Sigmoid colon (tissue), 6 donors: ENCODE measurements at regions not wholly inside any gene's neighbourhood (a gene's known extent, or its start where the extent isn't known, plus 50 kb on each side); places are given as distances from the start of the nearest gene placed in this dataset.

Experiments used
- DNase-seq: peaks from one replicate; pipeline ENCODE4 v3.0.0-alpha.2; 2019
- H3K27ac ChIP-seq, 4 donors: fragments of 200-600 bp; sonication (generic); one replicate each; pipeline ENCODE4 v1.5.1; 2016 to 2019; ENCODE audit warnings: mild to moderate bottlenecking in 1 of 4
- H3K27me3 ChIP-seq, 3 donors: fragments of 200-600 bp; sonication (generic); one replicate each; pipeline ENCODE4 v1.5.1; 2019; ENCODE audit warnings: mild to moderate bottlenecking in 1 of 3
- H3K36me3 ChIP-seq, 4 donors: fragments of 200-600 bp; sonication (generic); one replicate each; pipeline ENCODE4 v1.5.1; 2016 to 2019
- H3K4me1 ChIP-seq, 4 donors: fragments of 200-600 bp; sonication (generic); one replicate each; pipeline ENCODE4 v1.5.1; 2017 to 2019
- H3K4me3 ChIP-seq, 4 donors: fragments of 200-600 bp; sonication (generic); one replicate each; pipeline ENCODE4 v1.5.1; 2017 to 2019; ENCODE audit warnings: mild to moderate bottlenecking in 2 of 4, moderate library complexity in 1 of 4
- H3K9me3 ChIP-seq, 4 donors: fragments of 200-600 bp in 3 of 4; sonication (generic) in 3 of 4; one replicate each; pipeline versions ENCODE4 v1.5.1 to v1.6.1; 2013 to 2019
- EP300 ChIP-seq, 4 donors: sonication (generic); formaldehyde crosslinking; IDR thresholded peaks; one replicate each; pipeline ENCODE4 v1.6.1; 2017; ENCODE audit warnings: antibody characterized with exemption in 4 of 4
- POLR2A ChIP-seq, 2 donors: fragments of 450-650 bp; IDR thresholded peaks; one replicate each; pipeline ENCODE4 v1.6.1; 2016; ENCODE audit warnings: antibody characterized with exemption in 2 of 2, mild to moderate bottlenecking in 2 of 2, moderate library complexity in 2 of 2
- POLR2AphosphoS5 ChIP-seq, 4 donors: sonication (generic); formaldehyde crosslinking; IDR thresholded peaks; one replicate each; pipeline ENCODE4 v1.6.1; 2017; ENCODE audit warnings: antibody characterized with exemption in 4 of 4
- whole genome bisulfite sequencing, 2 donors: extraction: QIAGEN DNeasy Blood & Tissue Kit; methylation state at CpG; one replicate each; pipeline ENCODE4 v1.1.7; 2013; 5-methylcytosine and 5-hydroxymethylcytosine counted together
- intact Hi-C: fragments of 100-400 bp; cut with DNase I; formaldehyde crosslinking; loops from one replicate; pipeline ENCODE4 v1.15.1; 2023
- TF ChIP-seq, protein P1 (sequence below), 4 experiments: fragments of 450-650 bp in 3 of 4; fragments of 200-600 bp in 1 of 4; IDR thresholded peaks; one replicate each; pipeline ENCODE4 v1.5.1; 2016 to 2019; ENCODE audit warnings: antibody characterized with exemption in 4 of 4, mild to moderate bottlenecking in 3 of 4, moderate library complexity in 2 of 4
- donor health status: healthy with polysubstance abuse.
- donor health status: healthy.

DNA sequence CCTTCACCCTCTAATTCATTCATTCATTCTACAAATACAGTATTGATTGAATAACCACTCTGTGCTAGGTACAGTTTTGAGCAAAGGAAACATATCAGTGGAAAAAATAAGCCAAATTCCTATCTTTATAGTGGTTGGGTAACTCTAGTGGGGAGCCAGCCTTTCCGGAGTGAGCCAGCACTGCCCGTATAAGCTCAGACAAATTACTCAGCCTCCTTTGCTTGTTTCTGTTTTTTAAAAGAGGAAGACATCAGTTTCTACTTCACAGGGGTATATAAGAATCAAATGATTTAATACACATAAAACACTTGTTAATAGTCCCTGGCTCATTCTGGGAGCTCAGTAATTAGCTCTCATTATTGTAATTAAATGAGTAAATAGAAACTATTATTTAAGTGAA, 238.2 kb upstream of the MAD2L1 start:
- no peaks in the 10 kb centered on the region for H3K27me3 ChIP-seq
- intact Hi-C loops, result no loop called here

DNA sequence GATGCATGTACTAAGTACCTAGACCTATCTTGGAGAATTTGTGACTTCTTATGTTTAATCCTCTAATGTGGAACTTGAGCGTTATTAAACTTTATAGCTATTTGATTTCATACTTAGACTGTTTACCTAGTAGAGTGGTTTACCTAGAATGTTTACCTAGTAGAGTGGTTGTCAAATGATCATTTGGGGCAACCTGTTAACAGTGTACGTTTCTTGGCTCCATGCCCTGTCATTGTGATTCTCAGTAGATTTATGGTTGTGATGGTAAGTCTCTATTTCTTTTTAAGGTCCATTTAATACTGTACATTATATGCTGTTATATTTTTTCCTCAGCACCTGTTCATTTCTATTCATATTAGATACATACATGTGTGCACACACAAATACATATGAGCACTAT, 233.0 kb upstream of the MAD2L1 start:
- WGBS, 2 donors, result 18 to 60% methylated on average over 2 of the region's 2 CpGs
- Histone ChIP-seq H3K9me3 (no peaks in the 10 kb centered on the region), H3K4me1 (no peaks in the 10 kb centered on the region), H3K4me3 (no peak overlapping the region), H3K27me3 (no peaks in the 10 kb centered on the region), H3K27ac (no peak overlapping the region), H3K36me3 (no peaks in the 10 kb centered on the region)
- intact Hi-C loops, result no loop called here
- DNase-seq, result no peak
- TF ChIP-seq, protein P1, sequence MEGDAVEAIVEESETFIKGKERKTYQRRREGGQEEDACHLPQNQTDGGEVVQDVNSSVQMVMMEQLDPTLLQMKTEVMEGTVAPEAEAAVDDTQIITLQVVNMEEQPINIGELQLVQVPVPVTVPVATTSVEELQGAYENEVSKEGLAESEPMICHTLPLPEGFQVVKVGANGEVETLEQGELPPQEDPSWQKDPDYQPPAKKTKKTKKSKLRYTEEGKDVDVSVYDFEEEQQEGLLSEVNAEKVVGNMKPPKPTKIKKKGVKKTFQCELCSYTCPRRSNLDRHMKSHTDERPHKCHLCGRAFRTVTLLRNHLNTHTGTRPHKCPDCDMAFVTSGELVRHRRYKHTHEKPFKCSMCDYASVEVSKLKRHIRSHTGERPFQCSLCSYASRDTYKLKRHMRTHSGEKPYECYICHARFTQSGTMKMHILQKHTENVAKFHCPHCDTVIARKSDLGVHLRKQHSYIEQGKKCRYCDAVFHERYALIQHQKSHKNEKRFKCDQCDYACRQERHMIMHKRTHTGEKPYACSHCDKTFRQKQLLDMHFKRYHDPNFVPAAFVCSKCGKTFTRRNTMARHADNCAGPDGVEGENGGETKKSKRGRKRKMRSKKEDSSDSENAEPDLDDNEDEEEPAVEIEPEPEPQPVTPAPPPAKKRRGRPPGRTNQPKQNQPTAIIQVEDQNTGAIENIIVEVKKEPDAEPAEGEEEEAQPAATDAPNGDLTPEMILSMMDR (IDR thresholded peaks at IDR 0.05), result no peak
- TF ChIP-seq POLR2A (IDR thresholded peaks at IDR 0.05) (no peak), POLR2AphosphoS5 (IDR thresholded peaks at IDR 0.05) (no peak), EP300 (IDR thresholded peaks at IDR 0.05) (no peak)

More for the DNA sequence above, 238.2 kb upstream of the MAD2L1 start:
- H3K4me3 ChIP-seq, result no peak overlapping the region
- DNase-seq, result no peak
- no peaks in the 10 kb centered on the region for H3K36me3 ChIP-seq
- 51 to 75% methylated on average over 2 of the region's 2 CpGs for WGBS, 2 donors
- TF ChIP-seq POLR2AphosphoS5 (IDR thresholded peaks at IDR 0.05) (no peak), POLR2A (IDR thresholded peaks at IDR 0.05) (no peak), EP300 (IDR thresholded peaks at IDR 0.05) (no peak)
- TF ChIP-seq, protein P1 (IDR thresholded peaks at IDR 0.05), result no peak
- H3K27ac ChIP-seq, result no peak overlapping the region
- no peaks in the 10 kb centered on the region for H3K4me1 ChIP-seq
- H3K9me3 ChIP-seq, result no peaks in the 10 kb centered on the region

DNA sequence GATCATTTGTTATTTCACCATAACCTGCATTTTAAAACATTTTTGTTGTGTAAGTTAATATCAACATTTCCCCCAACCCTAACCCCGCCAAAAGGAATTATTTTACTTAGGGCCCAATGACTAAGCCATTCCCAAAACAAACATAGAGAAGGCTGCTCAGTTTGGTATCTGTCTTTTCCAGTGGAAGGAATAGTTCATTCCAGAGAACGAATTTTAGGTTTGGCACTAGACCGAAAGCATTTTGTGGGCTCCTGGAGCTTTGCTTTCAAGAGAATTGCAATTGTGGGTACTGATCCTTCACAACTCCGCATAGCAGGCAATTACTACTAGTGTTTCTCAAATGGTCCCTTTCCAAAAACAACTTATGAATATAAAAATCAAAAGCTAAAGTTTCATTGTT, 226.7 kb upstream of the MAD2L1 start:
- 81 to 85% methylated on average over 4 of the region's 4 CpGs for WGBS, 2 donors
- no peak for TF ChIP-seq POLR2AphosphoS5 (IDR thresholded peaks at IDR 0.05)
- TF ChIP-seq EP300 (IDR thresholded peaks at IDR 0.05), result no peak
- TF ChIP-seq POLR2A (IDR thresholded peaks at IDR 0.05), result no peak
- TF ChIP-seq, protein P1 (IDR thresholded peaks at IDR 0.05), result no peak
- no peak overlapping the region for H3K27ac ChIP-seq
- no peaks in the 10 kb centered on the region for H3K9me3 ChIP-seq
- H3K36me3 ChIP-seq, result no peaks in the 10 kb centered on the region
- no peak for DNase-seq
- intact Hi-C loops, result no loop called here
- H3K27me3 ChIP-seq, result no peaks in the 10 kb centered on the region
- H3K4me3 ChIP-seq, result no peak overlapping the region
- H3K4me1 ChIP-seq, result no peaks in the 10 kb centered on the region

DNA sequence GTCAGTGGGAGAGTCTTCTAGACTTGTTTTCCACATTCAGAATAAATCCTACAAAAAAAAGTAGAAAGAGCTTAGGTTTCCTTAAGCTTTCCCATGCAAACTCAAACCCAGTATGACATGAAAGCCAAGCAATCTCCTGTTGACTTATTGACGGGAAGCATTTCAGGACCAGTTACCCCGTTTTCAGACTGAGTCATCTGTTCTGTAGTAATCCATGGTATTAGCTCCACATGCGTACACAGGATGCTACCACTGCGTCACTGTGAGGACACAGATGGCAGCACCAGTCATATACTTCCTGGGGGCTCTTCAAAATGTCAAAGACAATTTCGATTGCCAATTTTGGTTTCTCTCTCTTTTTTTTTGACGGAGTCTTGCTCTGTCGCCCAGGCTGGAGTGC, 224.9 kb upstream of the MAD2L1 start:
- Histone ChIP-seq H3K4me3 (no peak overlapping the region), H3K36me3 (no peaks in the 10 kb centered on the region), H3K9me3 (no peaks in the 10 kb centered on the region), H3K27ac (no peak overlapping the region), H3K27me3 (no peaks in the 10 kb centered on the region), H3K4me1 (no peaks in the 10 kb centered on the region)
- TF ChIP-seq POLR2A (IDR thresholded peaks at IDR 0.05) (no peak), EP300 (IDR thresholded peaks at IDR 0.05) (no peak), POLR2AphosphoS5 (IDR thresholded peaks at IDR 0.05) (no peak)
- TF ChIP-seq, protein P1 (IDR thresholded peaks at IDR 0.05), result no peak
- no peak for DNase-seq
- WGBS, 2 donors, result 87 to 88% methylated on average over 7 of the region's 7 CpGs
- intact Hi-C loops, result no loop called here

DNA sequence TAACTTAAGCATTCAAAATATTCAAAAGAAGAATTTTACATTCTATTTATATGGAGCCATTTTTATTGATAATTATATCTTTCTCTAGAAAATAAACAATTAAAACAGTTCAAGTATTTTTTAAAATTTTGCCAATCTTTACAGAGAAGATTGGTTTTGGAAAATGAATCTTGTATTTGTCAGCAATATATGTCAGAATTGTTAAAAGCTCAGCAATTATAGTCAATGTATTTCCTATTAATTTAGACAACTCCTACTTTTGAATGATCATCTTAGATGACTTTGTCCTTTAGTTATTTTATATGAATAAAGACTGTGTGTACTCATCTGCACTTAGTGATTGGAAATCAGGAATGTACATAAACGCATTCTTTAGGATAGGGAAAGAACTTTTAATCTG, 223.9 kb upstream of the MAD2L1 start:
- no peak for TF ChIP-seq EP300 (IDR thresholded peaks at IDR 0.05)
- TF ChIP-seq POLR2A (IDR thresholded peaks at IDR 0.05), result no peak
- no peak for TF ChIP-seq POLR2AphosphoS5 (IDR thresholded peaks at IDR 0.05)
- TF ChIP-seq, protein P1 (IDR thresholded peaks at IDR 0.05), result no peak
- Histone ChIP-seq H3K27me3 (no peaks in the 10 kb centered on the region), H3K36me3 (no peaks in the 10 kb centered on the region), H3K9me3 (no peaks in the 10 kb centered on the region), H3K4me1 (no peaks in the 10 kb centered on the region), H3K4me3 (no peak overlapping the region), H3K27ac (no peak overlapping the region)
- DNase-seq, result no peak
- 83 to 86% methylated on average over 1 of the region's 1 CpG for WGBS, 2 donors
- intact Hi-C loops, result no loop called here
